Loucy (cell line): ENCODE measurements at regions not wholly inside any gene's neighbourhood (a gene's known extent, or its start where the extent isn't known, plus 50 kb on each side); places are given as distances from the start of the nearest gene placed in this dataset.

Experiments
- H2AFZ ChIP-seq: fragments of 200-600 bp; sonication (generic); 2 replicates; pipeline ENCODE4 v1.6.0; 2016; ENCODE audit warnings: antibody characterized with exemption, mild to moderate bottlenecking, low read length, moderate library complexity
- H3F3A ChIP-seq: fragments of 200-600 bp; 2 replicates; pipeline ENCODE4 v1.6.0; 2016; ENCODE audit warnings: antibody characterized with exemption, low read depth, mild to moderate bottlenecking
- H3K27me3 ChIP-seq: fragments of 200-600 bp; sonication (generic); 2 replicates; pipeline ENCODE4 v1.6.1; 2014; ENCODE audit warnings: low read length, mild to moderate bottlenecking; ENCODE audit not compliant: insufficient read depth, poor library complexity, severe bottlenecking
- H3K36me3 ChIP-seq: fragments of 200-600 bp; sonication (generic); 2 replicates; pipeline ENCODE4 v1.6.1; 2016; ENCODE audit warnings: low read length; ENCODE audit not compliant: insufficient read depth
- H3K4me1 ChIP-seq: fragments of 200-600 bp; sonication (generic); 2 replicates; pipeline ENCODE4 v1.5.1; 2014; ENCODE audit warnings: low read length, mild to moderate bottlenecking; ENCODE audit not compliant: insufficient read depth, poor library complexity, severe bottlenecking
- H3K4me2 ChIP-seq: fragments of 200-600 bp; sonication (generic); 2 replicates; pipeline ENCODE4 v1.6.0; 2014; ENCODE audit warnings: antibody characterized with exemption, low read length, low read depth, mild to moderate bottlenecking; ENCODE audit not compliant: poor library complexity, severe bottlenecking
- H3K4me3 ChIP-seq: fragments of 200-600 bp; sonication (generic); 2 replicates; pipeline ENCODE4 v1.5.1; 2014; ENCODE audit warnings: low read length, mild to moderate bottlenecking, mixed read lengths; ENCODE audit not compliant: poor library complexity, severe bottlenecking
- H3K79me2 ChIP-seq: fragments of 200-600 bp; sonication (generic); 2 replicates; pipeline ENCODE4 v1.6.1; 2014; ENCODE audit warnings: low read length; ENCODE audit not compliant: insufficient read depth
- H3K9ac ChIP-seq: fragments of 200-600 bp; sonication (generic); 2 replicates; pipeline ENCODE4 v1.6.0; 2014; ENCODE audit warnings: mild to moderate bottlenecking, low read depth, low read length, moderate library complexity; ENCODE audit not compliant: poor library complexity, severe bottlenecking
- H3K9me2 ChIP-seq: fragments of 200-600 bp; sonication (generic); replicated peaks from 2 replicates; pipeline ENCODE4 v1.6.1; 2016; ENCODE audit warnings: low read depth, low read length, mixed read lengths
- H3K9me3 ChIP-seq: fragments of 200-600 bp; sonication (generic); 2 replicates; pipeline ENCODE4 v1.6.1; 2014; ENCODE audit warnings: mild to moderate bottlenecking, antibody characterized with exemption, low read length, low read depth; ENCODE audit not compliant: insufficient read depth
- H4K20me1 ChIP-seq: fragments of 200-600 bp; sonication (generic); 2 replicates; pipeline ENCODE4 v1.6.0; 2014; ENCODE audit warnings: antibody characterized with exemption, low read length, mild to moderate bottlenecking; ENCODE audit not compliant: insufficient read depth, poor library complexity, severe bottlenecking
- CTCF ChIP-seq: fragments of 200-600 bp; sonication (generic); conservative IDR thresholded peaks from 2 replicates; pipeline ENCODE4 v1.5.1; 2014; ENCODE audit warnings: mild to moderate bottlenecking, antibody characterized with exemption, low read length
- EZH2phosphoT487 ChIP-seq: fragments of 200-600 bp; IDR thresholded peaks from 2 replicates; pipeline ENCODE4 v1.6.1; 2018; ENCODE audit warnings: antibody characterized with exemption, mild to moderate bottlenecking, moderate library complexity, borderline replicate concordance

DNA sequence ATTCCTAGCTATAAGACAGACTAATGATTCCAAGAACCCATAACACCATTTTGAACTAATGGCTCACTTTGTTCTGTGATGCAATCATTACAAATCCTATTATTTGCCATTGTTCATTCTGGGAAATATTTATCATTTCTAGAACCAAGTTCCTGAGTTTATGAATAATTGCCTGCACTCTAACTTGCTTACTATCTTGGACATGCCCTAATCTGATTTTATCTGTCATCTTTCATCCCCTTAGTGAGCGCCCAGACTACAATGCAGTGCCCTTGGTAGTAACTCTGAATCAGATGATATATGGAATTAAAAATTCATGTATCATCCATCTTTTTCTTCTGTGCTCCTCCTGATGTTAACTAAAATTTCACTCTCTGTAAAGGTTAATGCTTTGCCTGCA, 703.1 kb upstream of the MDGA2 start:
- H3K9me3 ChIP-seq = no peaks in the 10 kb centered on the region
- no peak overlapping the region for H2AFZ ChIP-seq
- no peaks in the 10 kb centered on the region for H3F3A ChIP-seq
- H3K9me2 ChIP-seq = no peaks in the 10 kb centered on the region
- no peak overlapping the region for H3K4me3 ChIP-seq
- no peak overlapping the region for H3K9ac ChIP-seq
- H3K4me1 ChIP-seq = no peaks in the 10 kb centered on the region
- H4K20me1 ChIP-seq = no peaks in the 10 kb centered on the region
- TF ChIP-seq EZH2phosphoT487 (no peak), CTCF (no peak)
- no peak overlapping the region for H3K4me2 ChIP-seq
- H3K27me3 ChIP-seq = no peaks in the 10 kb centered on the region
- no peaks in the 10 kb centered on the region for H3K79me2 ChIP-seq
- H3K36me3 ChIP-seq = no peaks in the 10 kb centered on the region

DNA sequence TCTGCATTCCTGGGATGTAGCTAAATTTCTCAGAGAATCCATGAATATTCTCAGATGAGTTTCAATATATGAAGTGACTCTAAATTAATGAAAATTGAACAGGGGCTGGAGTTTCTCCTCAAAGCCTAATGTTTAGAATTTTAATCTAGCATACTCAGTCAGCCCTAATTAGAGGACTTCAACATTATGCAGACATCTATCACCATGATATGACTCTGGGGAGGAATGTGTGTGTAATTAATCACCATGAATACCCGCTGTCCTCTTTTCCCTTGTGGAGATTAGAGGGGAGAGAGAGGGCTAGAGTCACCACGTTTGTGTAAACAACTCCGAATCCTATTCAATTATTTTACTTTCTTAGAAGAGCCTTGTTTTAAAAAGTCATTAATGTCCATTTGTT, 698.6 kb upstream of the MDGA2 start:
- Histone ChIP-seq H3K9ac (no peak overlapping the region), H4K20me1 (no peaks in the 10 kb centered on the region)

DNA sequence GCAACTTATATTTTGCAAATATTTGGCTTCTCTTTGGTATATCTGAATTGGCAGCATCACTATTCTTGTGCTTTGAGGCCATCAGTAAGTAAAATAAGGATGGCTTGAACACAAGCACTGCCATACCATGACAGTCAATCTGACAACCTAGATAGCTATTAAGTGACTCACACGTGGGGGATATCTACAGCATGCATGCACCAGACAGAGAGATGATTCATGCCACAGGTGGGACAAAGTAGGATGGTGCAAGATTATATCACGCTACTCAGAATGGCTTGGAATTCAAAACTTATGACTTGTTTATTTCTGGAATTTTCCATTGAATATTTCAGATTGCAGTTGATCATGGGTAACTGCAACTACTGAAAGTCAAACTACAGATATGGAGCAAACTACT, 675.6 kb upstream of the MDGA2 start:
- TF ChIP-seq EZH2phosphoT487 (no peak), CTCF (no peak)
- no peak overlapping the region for H3K4me2 ChIP-seq
- H3K27me3 ChIP-seq = no peaks in the 10 kb centered on the region
- no peaks in the 10 kb centered on the region for H4K20me1 ChIP-seq
- no peaks in the 10 kb centered on the region for H3K79me2 ChIP-seq
- H3K9me2 ChIP-seq = no peaks in the 10 kb centered on the region
- H3K9ac ChIP-seq = no peak overlapping the region
- H3K9me3 ChIP-seq = no peaks in the 10 kb centered on the region
- H3F3A ChIP-seq = no peaks in the 10 kb centered on the region
- H3K36me3 ChIP-seq = no peaks in the 10 kb centered on the region
- H2AFZ ChIP-seq = no peak overlapping the region
- H3K4me1 ChIP-seq = no peaks in the 10 kb centered on the region
- no peak overlapping the region for H3K4me3 ChIP-seq

More for the DNA sequence above, 698.6 kb upstream of the MDGA2 start:
- no peaks in the 10 kb centered on the region for H3F3A ChIP-seq
- H3K4me3 ChIP-seq = no peak overlapping the region
- H3K4me1 ChIP-seq = no peaks in the 10 kb centered on the region
- no peak overlapping the region for H3K4me2 ChIP-seq
- no peaks in the 10 kb centered on the region for H3K27me3 ChIP-seq
- no peaks in the 10 kb centered on the region for H3K9me2 ChIP-seq
- no peaks in the 10 kb centered on the region for H3K79me2 ChIP-seq
- no peaks in the 10 kb centered on the region for H3K9me3 ChIP-seq
- no peak overlapping the region for H2AFZ ChIP-seq
- TF ChIP-seq CTCF (no peak), EZH2phosphoT487 (no peak)
- no peaks in the 10 kb centered on the region for H3K36me3 ChIP-seq
